GM12878 (cell line): ENCODE measurements at regions not wholly inside any gene's neighbourhood (a gene's known extent, or its start where the extent isn't known, plus 50 kb on each side); places are given as distances from the start of the nearest gene placed in this dataset.

ENCODE experiments used
- ATAC-seq: fragments of 200-7000 bp; cut with Tn5 transposase; 3 replicates; pipeline ENCODE4 v1.9.1; 2020; ENCODE audit warnings: mild to moderate bottlenecking, moderate library complexity
- BruUV-seq: library from RNA; stranded (reverse); fragments of 400-500 nt; replicated peaks from 2 replicates; lab custom pipeline; 2021; lab: Mats Ljungman, UMichigan
- CTCF ChIA-PET: fragments of 300-600 bp; sonication (Branson Sonifier 250); formaldehyde crosslinking; extraction: SDS; loops from one replicate; lab custom pipeline; 2021; ENCODE audit warnings: inconsistent platforms; lab: Yijun Ruan, JAX
- POLR2A ChIA-PET: fragments of 350-600 bp; formaldehyde crosslinking; extraction: SDS; loops from one replicate; lab custom pipeline; 2021; ENCODE audit warnings: inconsistent platforms; lab: Charles Lee
- RAD21 ChIA-PET: fragments of 300-600 bp; sonication (Branson Sonifier 250); formaldehyde crosslinking; loops from one replicate; lab custom pipeline; 2023; ENCODE audit warnings: antibody characterized with exemption; ENCODE audit not compliant: unreplicated experiment; lab: Charles Lee
- SMC1A ChIA-PET: fragments of 300-600 bp; sonication (Branson Sonifier 250); formaldehyde crosslinking; loops from one replicate; lab custom pipeline; 2023; ENCODE audit not compliant: unreplicated experiment, uncharacterized antibody; lab: Charles Lee
- DNase-seq: peaks from one replicate; pipeline ENCODE4 v3.0.0-alpha.2; 2011; ENCODE audit warnings: low read depth, low spot score
- FAIRE-seq: peaks from 3 replicates; lab custom pipeline; 2011; peaks lifted over from hg19 to GRCh38; lab: Jason Lieb, UNC
- H2AFZ ChIP-seq: 2 replicates; pipeline ENCODE4 v1.6.0; 2011; ENCODE audit warnings: low read depth, low read length, control low read depth; ENCODE audit not compliant: control insufficient read depth
- H3K27ac ChIP-seq: 2 replicates; pipeline ENCODE4 v1.5.1; 2011; ENCODE audit warnings: control low read depth; ENCODE audit not compliant: control insufficient read depth, insufficient read depth
- H3K27me3 ChIP-seq, 2 experiments: replicated peaks in 1 of 2; 2 replicates each; pipeline versions ENCODE4 v1.6.0 to v1.6.1; 2011; ENCODE audit warnings: low read length in 1 of 2; ENCODE audit not compliant: control insufficient read depth in 2 of 2, insufficient read depth in 2 of 2
- H3K36me3 ChIP-seq, 2 experiments: 2 replicates each; pipeline ENCODE4 v1.5.1; 2011; ENCODE audit warnings: low read length in 1 of 2; ENCODE audit not compliant: control insufficient read depth in 2 of 2, insufficient read depth in 2 of 2
- H3K4me1 ChIP-seq: 2 replicates; pipeline ENCODE4 v1.6.1; 2011; ENCODE audit warnings: mild to moderate bottlenecking, low read length, moderate library complexity, mixed read lengths; ENCODE audit not compliant: control insufficient read depth, insufficient read depth
- H3K4me2 ChIP-seq: 2 replicates; pipeline ENCODE4 v1.6.0; 2011; ENCODE audit warnings: control low read depth; ENCODE audit not compliant: control insufficient read depth, insufficient read depth
- H3K4me3 ChIP-seq: fragments of 200-600 bp; sonication (generic); 2 replicates; pipeline ENCODE4 v1.5.1; 2016
- H3K79me2 ChIP-seq: 2 replicates; pipeline ENCODE4 v1.6.0; 2011; ENCODE audit warnings: low read length; ENCODE audit not compliant: control insufficient read depth, insufficient read depth
- H3K9ac ChIP-seq: 2 replicates; pipeline ENCODE4 v1.8.0; 2011; ENCODE audit warnings: low read length, control low read depth, mixed read lengths; ENCODE audit not compliant: control insufficient read depth, insufficient read depth
- H3K9me3 ChIP-seq: replicated peaks from 3 replicates; pipeline ENCODE4 v1.5.1; 2011; ENCODE audit warnings: mild to moderate bottlenecking, low read length; ENCODE audit not compliant: control insufficient read depth, insufficient read depth
- H4K20me1 ChIP-seq: 2 replicates; pipeline ENCODE4 v1.6.0; 2011; ENCODE audit not compliant: control insufficient read depth, insufficient read depth
- BRCA1 ChIP-seq: IDR thresholded peaks from 2 replicates; pipeline ENCODE4 v1.6.1; 2011; ENCODE audit warnings: low read depth, low read length, improper control_type of control experiment
- CEBPB ChIP-seq, 2 experiments: fragments of 150-350 bp in 1 of 2; IDR thresholded peaks; 2 replicates each; pipeline ENCODE4 v1.6.1; 2012 to 2014; ENCODE audit warnings: low read depth in 2 of 2, low read length in 2 of 2, borderline replicate concordance in 1 of 2, inconsistent platforms in 1 of 2
- CEBPZ ChIP-seq: fragments of 150-350 bp; IDR thresholded peaks from 2 replicates; pipeline ENCODE4 v1.6.1; 2016; ENCODE audit warnings: low read depth, low read length
- CHD2 ChIP-seq: IDR thresholded peaks from 2 replicates; pipeline ENCODE4 v1.6.1; 2011; ENCODE audit warnings: low read depth, low read length, improper control_type of control experiment, borderline replicate concordance
- DPF2 ChIP-seq: fragments of 450-650 bp; IDR thresholded peaks from 2 replicates; pipeline ENCODE4 v1.6.1; 2017; ENCODE audit warnings: mild to moderate bottlenecking
- GATAD2B ChIP-seq: fragments of 450-650 bp; conservative IDR thresholded peaks from 2 replicates; pipeline ENCODE4 v1.6.1; 2017; ENCODE audit warnings: low read depth, mild to moderate bottlenecking, moderate library complexity
- NFIC ChIP-seq: IDR thresholded peaks from 2 replicates; pipeline ENCODE4 v1.6.1; 2012; ENCODE audit warnings: low read depth, mild to moderate bottlenecking, inconsistent platforms, low read length, moderate library complexity
- RAD51 ChIP-seq: fragments of 450-650 bp; IDR thresholded peaks from 2 replicates; pipeline ENCODE4 v1.6.1; 2016; ENCODE audit warnings: moderate library complexity, mild to moderate bottlenecking, inconsistent platforms
- RBBP5 ChIP-seq: fragments of 200-600 bp; sonication (generic); conservative IDR thresholded peaks from 2 replicates; pipeline ENCODE4 v1.6.1; 2016
- TCF12 ChIP-seq: IDR thresholded peaks from 2 replicates; pipeline ENCODE4 v1.6.1; 2011; ENCODE audit warnings: low read depth, mild to moderate bottlenecking, low read length
- WGBS: methylation state at CpG from one replicate; pipeline ENCODE4 v1.1.6; 2016; ENCODE audit warnings: low lambda C conversion rate; ENCODE audit not compliant: insufficient replicate concordance, insufficient coverage; ENCODE audit errors: missing lambda C conversion rate; 5-methylcytosine and 5-hydroxymethylcytosine counted together
- in situ Hi-C: fragments of 300-500 bp; cut with MboI; formaldehyde crosslinking; loops from 9 replicates; pipeline ENCODE4 v1.14.3; 2018; ENCODE audit warnings: mixed read lengths
- intact Hi-C: fragments of 100-400 bp; cut with micrococcal nuclease; formaldehyde crosslinking; loops from one replicate; pipeline ENCODE4 v1.14.2; 2022; ENCODE audit not compliant: unreplicated experiment

- H3K9ac ChIP-seq, result no peak overlapping the region
- ChIA-PET SMC1A (no interaction called here), CTCF (no interaction called here), RAD21 (no interaction called here), POLR2A (no interaction called here)
- no peaks in the 10 kb centered on the region for H3K79me2 ChIP-seq
- BruUV-seq, result no TSS peak
- H3K36me3 ChIP-seq, result no peaks in the 10 kb centered on the region
- FAIRE-seq (no peak), DNase-seq (no peak), ATAC-seq (no peak)
- H2AFZ ChIP-seq, result no peak overlapping the region
- intact Hi-C loops (no loop called here), in situ Hi-C loops (no loop called here)
- peaks cover 1% of the 10 kb centered on the region for H3K9me3 ChIP-seq
- no peaks in the 10 kb centered on the region for H3K27me3 ChIP-seq
- no peak overlapping the region for H3K4me3 ChIP-seq
- H3K4me1 ChIP-seq, result no peaks in the 10 kb centered on the region
- H3K27ac ChIP-seq, result no peak overlapping the region
- no peaks in the 10 kb centered on the region for H4K20me1 ChIP-seq
- WGBS, result 26% methylated on average over 2 of the region's 2 CpGs
- no peak overlapping the region for H3K4me2 ChIP-seq
- TF ChIP-seq DPF2 (no peak), BRCA1 (no peak), GATAD2B (no peak), NFIC (no peak), CEBPB (IDR thresholded peaks at IDR 0.05; ENCODE audit: borderline replicate concordance in 1 of 2, low read depth in 2 of 2, low read length in 2 of 2) (no peak), CEBPZ (no peak), TCF12 (no peak), RBBP5 (no peak), RAD51 (no peak), CHD2 (no peak)
These were observed 182.2 kb downstream of the URB2 start for GRCh38 chr1:229808272-229808671.
